ENCODE measurements at regions not wholly inside any gene's neighbourhood (a gene's known extent, or its start where the extent isn't known, plus 50 kb on each side); places are given as distances from the start of the nearest gene placed in this dataset.

- Histone ChIP-seq H3K4me3 (ENCODE audit: low read length) (no peak overlapping the region), H3K9me3 (ENCODE audit: control insufficient read depth, low read length) (no peaks in the 10 kb centered on the region), H3K27me3 (ENCODE audit: control insufficient read depth, insufficient read depth) (no peaks in the 10 kb centered on the region), H3K4me1 (ENCODE audit: control insufficient read depth, insufficient read depth, low read length) (no peaks in the 10 kb centered on the region), H3K27ac (ENCODE audit: low read length) (no peak overlapping the region)
- DNase-seq (no peak), ATAC-seq (no peak)
- WGBS, result 70% methylated on average over 9 of the region's 9 CpGs
- intact Hi-C loops (cut with DNase I), result no loop called here
Measured at GRCh38 chr15:94008104-94009074, 223.0 kb upstream of the MCTP2 start.

GRCh38 chr15:94004697-94005096, 226.7 kb upstream of the MCTP2 start:
- 67% methylated on average over 9 of the region's 9 CpGs for WGBS
- H3K27me3 ChIP-seq (ENCODE audit: control insufficient read depth, insufficient read depth), result no peaks in the 10 kb centered on the region
- no peak overlapping the region for H3K27ac ChIP-seq (ENCODE audit: low read length)
- peak; percentile 45 to 74 (median 60) for DNase-seq
- H3K9me3 ChIP-seq (ENCODE audit: control insufficient read depth, low read length), result no peaks in the 10 kb centered on the region
- intact Hi-C loops (cut with DNase I), result no loop called here
- H3K4me1 ChIP-seq (ENCODE audit: control insufficient read depth, insufficient read depth, low read length), result no peaks in the 10 kb centered on the region
- no peak overlapping the region for H3K4me3 ChIP-seq (ENCODE audit: low read length)
- ATAC-seq, result peak; percentile 56 to 61

DNA sequence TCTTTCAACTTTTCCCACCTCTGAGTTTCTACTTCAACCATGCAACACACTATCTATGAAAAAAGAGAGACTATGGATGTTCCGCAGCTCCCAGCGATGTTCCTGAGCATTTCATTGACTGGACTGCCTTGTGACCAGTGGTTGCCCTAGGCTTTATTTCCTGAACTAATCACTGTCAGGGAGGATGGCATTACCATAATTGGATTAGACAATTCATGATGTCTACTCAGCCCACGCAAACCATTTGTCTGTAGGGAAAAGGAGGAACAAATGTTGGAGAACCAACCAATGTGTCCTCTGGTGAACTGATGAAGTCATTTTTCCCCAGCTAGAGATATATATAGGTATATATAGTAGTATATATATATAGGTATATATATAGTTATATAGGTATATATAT, 229.3 kb upstream of the MCTP2 start:
- WGBS, result 90% methylated on average over 3 of the region's 3 CpGs
- ATAC-seq (no peak), DNase-seq (no peak)
- Histone ChIP-seq H3K4me1 (ENCODE audit: control insufficient read depth, insufficient read depth, low read length) (no peaks in the 10 kb centered on the region), H3K27ac (ENCODE audit: low read length) (no peak overlapping the region), H3K9me3 (ENCODE audit: control insufficient read depth, low read length) (no peaks in the 10 kb centered on the region), H3K27me3 (ENCODE audit: control insufficient read depth, insufficient read depth) (no peaks in the 10 kb centered on the region), H3K4me3 (ENCODE audit: low read length) (no peak overlapping the region)
- intact Hi-C loops (cut with DNase I), result no loop called here

DNA sequence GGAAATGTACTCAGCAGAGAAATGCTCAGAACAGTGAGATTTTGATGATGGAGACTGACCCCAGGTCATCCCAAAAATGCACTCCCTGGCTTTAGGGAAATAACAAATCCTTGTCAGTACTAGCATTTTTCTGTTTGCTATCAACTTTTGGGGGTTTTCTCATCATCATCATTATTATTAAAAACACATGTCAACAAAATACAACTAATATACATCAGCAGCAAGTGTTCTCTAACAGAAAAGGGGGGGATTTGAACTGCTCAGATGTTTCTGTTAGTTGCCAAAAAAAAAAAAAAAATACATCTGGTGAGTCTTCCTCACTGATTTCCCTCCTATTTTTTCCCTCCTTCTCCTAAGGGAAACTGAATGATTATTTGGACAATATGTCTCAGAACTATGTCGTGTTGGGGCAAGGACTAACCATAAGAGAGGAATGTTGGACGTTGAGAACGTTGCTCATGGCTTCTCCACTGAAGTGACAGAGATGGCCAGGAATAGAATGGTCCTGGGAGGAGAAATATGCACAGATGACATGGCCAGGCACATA, 230.0 kb upstream of the MCTP2 start:
- H3K9me3 ChIP-seq (ENCODE audit: control insufficient read depth, low read length), result no peaks in the 10 kb centered on the region
- no peak for ATAC-seq
- H3K27me3 ChIP-seq (ENCODE audit: control insufficient read depth, insufficient read depth), result no peaks in the 10 kb centered on the region
- intact Hi-C loops (cut with DNase I), result no loop called here
- no peak overlapping the region for H3K27ac ChIP-seq (ENCODE audit: low read length)
- H3K4me3 ChIP-seq (ENCODE audit: low read length), result no peak overlapping the region
- no peaks in the 10 kb centered on the region for H3K4me1 ChIP-seq (ENCODE audit: control insufficient read depth, insufficient read depth, low read length)
- 31% methylated on average over 3 of the region's 3 CpGs for WGBS
- DNase-seq, result no peak

GRCh38 chr15:94000606-94001005, 230.8 kb upstream of the MCTP2 start:
- peak in 1 of 3 donors; percentile 52 for DNase-seq
- Histone ChIP-seq H3K9me3 (ENCODE audit: control insufficient read depth, low read length) (no peaks in the 10 kb centered on the region), H3K4me3 (ENCODE audit: low read length) (no peak overlapping the region), H3K4me1 (ENCODE audit: control insufficient read depth, insufficient read depth, low read length) (no peaks in the 10 kb centered on the region), H3K27ac (ENCODE audit: low read length) (no peak overlapping the region), H3K27me3 (ENCODE audit: control insufficient read depth, insufficient read depth) (no peaks in the 10 kb centered on the region)
- WGBS, result 69% methylated on average over 5 of the region's 5 CpGs
- peak in 1 of 2 donors; percentile 16 for ATAC-seq
- intact Hi-C loops (cut with DNase I), result no loop called here

- no peaks in the 10 kb centered on the region for H3K27me3 ChIP-seq (ENCODE audit: control insufficient read depth, insufficient read depth)
- no peak for ATAC-seq
- no peak overlapping the region for H3K4me3 ChIP-seq (ENCODE audit: low read length)
- DNase-seq, result no peak
- intact Hi-C loops (cut with DNase I), result no loop called here
- no peaks in the 10 kb centered on the region for H3K4me1 ChIP-seq (ENCODE audit: control insufficient read depth, insufficient read depth, low read length)
- 63% methylated on average over 6 of the region's 6 CpGs for WGBS
- no peaks in the 10 kb centered on the region for H3K9me3 ChIP-seq (ENCODE audit: control insufficient read depth, low read length)
- no peak overlapping the region for H3K27ac ChIP-seq (ENCODE audit: low read length)
Measured at GRCh38 chr15:93997071-93997658, 234.2 kb upstream of the MCTP2 start.

DNA sequence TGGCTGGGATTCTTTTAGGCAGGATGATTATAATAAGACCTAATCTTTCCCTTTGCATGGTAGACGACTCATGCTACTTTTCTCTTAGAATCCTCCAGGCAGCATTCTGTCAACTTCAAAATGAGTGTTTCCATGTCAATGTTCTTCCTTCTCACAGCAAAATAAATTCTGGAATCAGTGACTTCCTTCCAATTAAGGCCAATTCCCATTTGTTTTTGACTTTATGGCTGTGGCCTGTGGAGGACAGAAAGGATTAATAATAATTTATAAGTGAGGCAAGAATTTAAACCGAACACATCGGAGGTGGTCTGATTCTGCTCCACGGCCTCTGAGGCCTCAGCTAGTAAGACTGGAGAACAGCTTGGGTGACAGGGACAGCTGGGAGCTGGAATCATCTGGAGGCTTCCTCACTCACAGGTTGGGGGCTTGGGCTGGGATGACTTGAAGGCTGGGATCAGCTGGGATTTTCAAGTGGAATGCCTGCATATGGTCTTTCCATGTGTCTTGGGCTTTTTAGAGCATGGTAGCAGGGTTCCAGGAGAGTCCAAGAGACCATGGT, 241.8 kb upstream of the MCTP2 start:
- H3K4me1 ChIP-seq (ENCODE audit: control insufficient read depth, insufficient read depth, low read length), result no peaks in the 10 kb centered on the region
- no peak overlapping the region for H3K27ac ChIP-seq (ENCODE audit: low read length)
- DNase-seq (no peak), ATAC-seq (no peak)
- WGBS, result 76% methylated on average over 4 of the region's 4 CpGs
- intact Hi-C loops (cut with DNase I), result no loop called here
- no peaks in the 10 kb centered on the region for H3K9me3 ChIP-seq (ENCODE audit: control insufficient read depth, low read length)
- H3K27me3 ChIP-seq (ENCODE audit: control insufficient read depth, insufficient read depth), result no peaks in the 10 kb centered on the region
- H3K4me3 ChIP-seq (ENCODE audit: low read length), result no peak overlapping the region

DNA sequence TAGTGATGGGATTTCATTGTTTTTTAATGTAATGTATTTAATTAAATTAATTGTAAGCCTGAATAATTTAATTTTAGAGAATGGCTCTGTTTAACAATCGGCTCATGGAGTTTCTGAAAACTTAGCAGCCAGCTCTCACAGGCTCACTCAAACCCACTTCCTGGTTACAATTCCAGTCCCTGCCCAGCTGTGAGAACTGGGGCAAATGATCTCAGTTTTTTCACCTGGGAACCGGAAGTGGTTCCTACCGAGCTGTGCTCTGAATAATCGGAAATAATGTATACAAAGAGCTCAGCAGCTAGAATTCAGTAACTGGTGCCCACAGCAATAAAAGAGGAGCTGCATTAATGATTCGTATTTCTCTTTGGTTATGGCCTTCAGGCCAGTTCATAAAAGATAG, 244.3 kb upstream of the MCTP2 start:
- no peaks in the 10 kb centered on the region for H3K9me3 ChIP-seq (ENCODE audit: control insufficient read depth, low read length)
- no peaks in the 10 kb centered on the region for H3K4me1 ChIP-seq (ENCODE audit: control insufficient read depth, insufficient read depth, low read length)
- ATAC-seq, result no peak
- no peaks in the 10 kb centered on the region for H3K27me3 ChIP-seq (ENCODE audit: control insufficient read depth, insufficient read depth)
- no peak overlapping the region for H3K27ac ChIP-seq (ENCODE audit: low read length)
- WGBS, result 79% methylated on average over 5 of the region's 5 CpGs
- intact Hi-C loops (cut with DNase I), result no loop called here
- DNase-seq, result no peak
- no peak overlapping the region for H3K4me3 ChIP-seq (ENCODE audit: low read length)

- H3K27ac ChIP-seq (ENCODE audit: low read length), result no peak overlapping the region
- no peaks in the 10 kb centered on the region for H3K27me3 ChIP-seq (ENCODE audit: control insufficient read depth, insufficient read depth)
- ATAC-seq (no peak), DNase-seq (no peak)
- intact Hi-C loops (cut with DNase I), result no loop called here
- H3K4me3 ChIP-seq (ENCODE audit: low read length), result no peak overlapping the region
- no peaks in the 10 kb centered on the region for H3K4me1 ChIP-seq (ENCODE audit: control insufficient read depth, insufficient read depth, low read length)
- WGBS, result 65% methylated on average over 3 of the region's 3 CpGs
- H3K9me3 ChIP-seq (ENCODE audit: control insufficient read depth, low read length), result no peaks in the 10 kb centered on the region
Measured at GRCh38 chr15:93986400-93986984, 244.9 kb upstream of the MCTP2 start.

DNA sequence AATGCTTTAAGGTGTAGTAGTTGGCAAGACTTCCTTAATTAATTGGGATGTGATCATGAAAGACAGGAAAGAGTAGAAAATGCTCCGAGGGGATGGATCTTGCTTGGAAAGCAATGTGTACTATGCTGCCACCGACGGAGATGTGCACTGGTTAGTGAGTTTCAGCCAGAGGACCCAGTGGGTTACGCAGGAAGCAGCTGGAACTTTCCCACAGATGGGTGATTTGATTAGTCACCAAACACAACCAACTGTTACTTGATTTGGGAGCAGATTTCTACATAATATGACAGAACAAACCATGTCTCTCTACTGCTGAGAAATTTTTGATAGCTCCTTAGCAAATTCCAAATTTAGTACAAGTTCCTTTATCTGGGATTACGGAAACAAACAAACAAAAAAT, 245.4 kb upstream of the MCTP2 start:
- ATAC-seq (no peak), DNase-seq (no peak)
- 68% methylated on average over 5 of the region's 5 CpGs for WGBS
- Histone ChIP-seq H3K4me1 (ENCODE audit: control insufficient read depth, insufficient read depth, low read length) (no peaks in the 10 kb centered on the region), H3K27me3 (ENCODE audit: control insufficient read depth, insufficient read depth) (no peaks in the 10 kb centered on the region), H3K9me3 (ENCODE audit: control insufficient read depth, low read length) (no peaks in the 10 kb centered on the region), H3K4me3 (ENCODE audit: low read length) (no peak overlapping the region), H3K27ac (ENCODE audit: low read length) (no peak overlapping the region)
- intact Hi-C loops (cut with DNase I), result no loop called here

DNA sequence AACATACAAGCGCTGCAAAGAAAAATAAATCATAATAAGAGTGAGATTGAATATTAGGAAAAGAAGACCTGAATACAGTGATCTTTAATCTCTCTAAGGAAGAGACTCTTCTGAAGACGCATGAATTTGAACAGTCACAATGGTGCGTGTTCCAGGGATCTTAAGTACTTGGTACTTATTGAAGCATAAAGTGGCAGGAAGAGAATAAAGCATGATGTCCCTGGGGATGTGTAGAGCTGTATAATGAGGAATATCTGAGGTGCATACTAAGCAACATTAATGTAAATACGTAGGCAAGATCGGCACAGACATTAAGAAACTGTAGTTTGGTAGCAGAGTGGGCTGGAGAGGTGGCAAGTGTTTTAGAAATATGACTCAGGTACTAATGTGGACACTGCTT, 246.2 kb upstream of the MCTP2 start:
- DNase-seq (no peak), ATAC-seq (no peak)
- intact Hi-C loops (cut with DNase I), result no loop called here
- no peak overlapping the region for H3K4me3 ChIP-seq (ENCODE audit: low read length)
- H3K27ac ChIP-seq (ENCODE audit: low read length), result no peak overlapping the region
- WGBS, result 73% methylated on average over 5 of the region's 5 CpGs
- H3K27me3 ChIP-seq (ENCODE audit: control insufficient read depth, insufficient read depth), result no peaks in the 10 kb centered on the region
- no peaks in the 10 kb centered on the region for H3K9me3 ChIP-seq (ENCODE audit: control insufficient read depth, low read length)
- no peaks in the 10 kb centered on the region for H3K4me1 ChIP-seq (ENCODE audit: control insufficient read depth, insufficient read depth, low read length)
